HCT116 (cell line): ENCODE measurements at regions not wholly inside any gene's neighbourhood (a gene's known extent, or its start where the extent isn't known, plus 50 kb on each side); places are given as distances from the start of the nearest gene placed in this dataset.

Experiments
- ATAC-seq: fragments of 200-7000 bp; cut with Tn5 transposase; 2 replicates; pipeline ENCODE4 v1.9.1; 2020; ENCODE audit warnings: mild to moderate bottlenecking, moderate library complexity
- BruUV-seq: library from RNA; stranded (reverse); fragments of 400-500 nt; replicated peaks from 2 replicates; lab custom pipeline; 2021; lab: Mats Ljungman, UMichigan
- CTCF ChIA-PET: fragments of 300-600 bp; sonication (Branson Sonifier 250); formaldehyde crosslinking; loops from one replicate; lab custom pipeline; 2021; ENCODE audit warnings: antibody characterized with exemption; lab: Charles Lee
- POLR2A ChIA-PET: fragments of 300-600, 350-600 bp; sonication (Branson Sonifier 250); formaldehyde crosslinking; loops from one replicate; lab custom pipeline; 2021; ENCODE audit warnings: antibody characterized with exemption; lab: Charles Lee
- RAD21 ChIA-PET, 2 experiments: fragments of 300-600 bp; sonication (Branson Sonifier 250); formaldehyde crosslinking; loops; one replicate each; lab custom pipeline; 2023; ENCODE audit warnings: low total read pairs in 2 of 2; ENCODE audit not compliant: uncharacterized antibody in 2 of 2, unreplicated experiment in 2 of 2, low non-redundant PET in 1 of 2; lab: Charles Lee
- DNase-seq: peaks from one replicate; pipeline ENCODE4 v3.0.0-alpha.2; 2010; ENCODE audit warnings: low read depth, low spot score
- H2AFZ ChIP-seq: fragments of 200-600 bp; shearing (Covaris generic), sonication (generic); 2 replicates; pipeline ENCODE4 v1.6.1; 2017; ENCODE audit warnings: low read depth, mixed run types, mixed read lengths, antibody characterized with exemption, low read length; ENCODE audit not compliant: poor library complexity, severe bottlenecking
- H3K27ac ChIP-seq: 2 replicates; pipeline ENCODE4 v1.5.1; 2012; ENCODE audit warnings: low read depth, low read length
- H3K27me3 ChIP-seq: fragments of 200-600 bp; sonication (generic); 2 replicates; pipeline ENCODE4 v1.6.1; 2016; ENCODE audit warnings: mixed run types, low read length, mixed read lengths; ENCODE audit not compliant: insufficient read depth
- H3K36me3 ChIP-seq, 2 experiments: fragments of 200-500 bp in 1 of 2; fragments of 200-600 bp in 1 of 2; sonication (Bioruptor generic) in 1 of 2; sonication (generic) in 1 of 2; 2 replicates each; pipeline versions ENCODE4 v1.5.1 to v1.6.1; 2014 to 2016; ENCODE audit warnings: low read length in 2 of 2, inconsistent platforms in 1 of 2, mixed read lengths in 1 of 2, mixed run types in 1 of 2; ENCODE audit not compliant: insufficient read depth in 2 of 2, control insufficient read depth in 1 of 2
- H3K4me1 ChIP-seq, 2 experiments: fragments of 200-600 bp in 1 of 2; sonication (generic) in 1 of 2; 2 replicates each; pipeline versions ENCODE4 v1.5.1 to v1.6.1; 2012 to 2017; ENCODE audit warnings: low read length in 2 of 2, inconsistent platforms in 1 of 2, mild to moderate bottlenecking in 1 of 2, mixed read lengths in 1 of 2, mixed run types in 1 of 2, moderate library complexity in 1 of 2; ENCODE audit not compliant: insufficient read depth in 2 of 2, control insufficient read depth in 1 of 2
- H3K4me2 ChIP-seq: fragments of 200-600 bp; sonication (generic); 2 replicates; pipeline ENCODE4 v1.6.1; 2017; ENCODE audit warnings: mixed run types, low read length, mixed read lengths
- H3K4me3 ChIP-seq, 2 experiments: fragments of 200-600 bp in 1 of 2; sonication (generic) in 1 of 2; replicated peaks in 1 of 2; 2 replicates each; pipeline ENCODE4 v1.5.1; 2011 to 2016; ENCODE audit warnings: low read length in 2 of 2, control low read depth in 1 of 2, low read depth in 1 of 2, mild to moderate bottlenecking in 1 of 2, mixed read lengths in 1 of 2, mixed run types in 1 of 2
- H3K79me2 ChIP-seq: fragments of 200-600 bp; sonication (generic); 2 replicates; pipeline ENCODE4 v1.6.1; 2017; ENCODE audit warnings: mild to moderate bottlenecking, mixed run types, low read length, moderate library complexity, mixed read lengths; ENCODE audit not compliant: insufficient read depth
- H3K9ac ChIP-seq: fragments of 200-600 bp; sonication (generic); 2 replicates; pipeline ENCODE4 v1.6.1; 2016; ENCODE audit warnings: low read length, mixed read lengths
- H3K9me2 ChIP-seq: fragments of 200-600 bp; sonication (generic), shearing (Covaris generic); 2 replicates; pipeline ENCODE4 v1.6.1; 2017; ENCODE audit warnings: mixed run types, mild to moderate bottlenecking, moderate library complexity; ENCODE audit not compliant: insufficient read depth
- H3K9me3 ChIP-seq, 2 experiments: fragments of 200-500 bp in 1 of 2; fragments of 200-600 bp in 1 of 2; sonication (Bioruptor generic) in 1 of 2; sonication (generic) in 1 of 2; 2 replicates each; pipeline ENCODE4 v1.6.1; 2014 to 2017; ENCODE audit warnings: low read length in 2 of 2, mixed read lengths in 2 of 2, inconsistent platforms in 1 of 2, low read depth in 1 of 2, mild to moderate bottlenecking in 1 of 2, mixed run types in 1 of 2, moderate library complexity in 1 of 2; ENCODE audit not compliant: control insufficient read depth in 1 of 2, insufficient read depth in 1 of 2
- H4K20me1 ChIP-seq: fragments of 200-600 bp; sonication (generic), shearing (Covaris generic); 2 replicates; pipeline ENCODE4 v1.6.1; 2017; ENCODE audit warnings: mixed run types, mild to moderate bottlenecking, moderate library complexity; ENCODE audit not compliant: insufficient read depth
- CEBPB ChIP-seq: IDR thresholded peaks from 2 replicates; pipeline ENCODE4 v1.6.1; 2012; ENCODE audit warnings: low read depth
- EGR1 ChIP-seq: IDR thresholded peaks from 2 replicates; pipeline ENCODE4 v1.6.1; 2012; ENCODE audit warnings: low read depth
- EZH2 ChIP-seq: fragments of 200-600 bp; sonication (generic); IDR thresholded peaks from 2 replicates; pipeline ENCODE4 v1.6.1; 2017; ENCODE audit warnings: antibody characterized with exemption, mixed run types
- JUND ChIP-seq: IDR thresholded peaks from 2 replicates; pipeline ENCODE4 v1.6.1; 2012
- POLR2A ChIP-seq: IDR thresholded peaks from 2 replicates; pipeline ENCODE4 v1.7.0; 2011; ENCODE audit warnings: borderline replicate concordance; ENCODE audit not compliant: insufficient read depth, insufficient read length; ENCODE audit errors: extremely low read depth
- RAD21 ChIP-seq: IDR thresholded peaks from 2 replicates; pipeline ENCODE4 v1.6.1; 2012; ENCODE audit warnings: low read depth, mild to moderate bottlenecking
- SRF ChIP-seq: IDR thresholded peaks from 2 replicates; pipeline ENCODE4 v1.6.1; 2012; ENCODE audit warnings: low read depth
- TCF7L2 ChIP-seq: IDR thresholded peaks from 2 replicates; pipeline ENCODE4 v1.7.0; 2011; ENCODE audit warnings: borderline replicate concordance, inconsistent platforms; ENCODE audit not compliant: insufficient read depth, insufficient read length; ENCODE audit errors: extremely low read depth
- ZFX ChIP-seq: fragments of 450-650 bp; IDR thresholded peaks from 2 replicates; pipeline ENCODE4 v1.6.1; 2017
- ZNF274 ChIP-seq: fragments of 200-500 bp; sonication (Bioruptor generic); IDR thresholded peaks from 2 replicates; pipeline ENCODE4 v1.6.1; 2014; ENCODE audit warnings: mild to moderate bottlenecking, low read depth, low read length, inconsistent platforms
- intact Hi-C: fragments of 100-400 bp; cut with micrococcal nuclease; formaldehyde crosslinking; loops from 2 replicates; pipeline ENCODE4 v1.10.0; 2022
- TF ChIP-seq, protein P1 (sequence below), 3 experiments: fragments of 200-600 bp in 1 of 3; sonication (generic) in 1 of 3; IDR thresholded peaks in 2 of 3; conservative IDR thresholded peaks in 1 of 3; 2 replicates each; pipeline ENCODE4 v1.5.1; 2012 to 2017; ENCODE audit warnings: low read depth in 2 of 3, low read length in 2 of 3, antibody characterized with exemption in 1 of 3, borderline replicate concordance in 1 of 3, control low read depth in 1 of 3, mild to moderate bottlenecking in 1 of 3, mixed read lengths in 1 of 3, mixed run types in 1 of 3, moderate library complexity in 1 of 3; ENCODE audit not compliant: insufficient read depth in 1 of 3
- TF ChIP-seq, protein P2 (sequence below): IDR thresholded peaks from 2 replicates; pipeline ENCODE4 v1.6.1; 2011; ENCODE audit warnings: mild to moderate bottlenecking, low read length, moderate library complexity; ENCODE audit not compliant: insufficient replicate concordance; ENCODE audit errors: extremely low read depth

DNA sequence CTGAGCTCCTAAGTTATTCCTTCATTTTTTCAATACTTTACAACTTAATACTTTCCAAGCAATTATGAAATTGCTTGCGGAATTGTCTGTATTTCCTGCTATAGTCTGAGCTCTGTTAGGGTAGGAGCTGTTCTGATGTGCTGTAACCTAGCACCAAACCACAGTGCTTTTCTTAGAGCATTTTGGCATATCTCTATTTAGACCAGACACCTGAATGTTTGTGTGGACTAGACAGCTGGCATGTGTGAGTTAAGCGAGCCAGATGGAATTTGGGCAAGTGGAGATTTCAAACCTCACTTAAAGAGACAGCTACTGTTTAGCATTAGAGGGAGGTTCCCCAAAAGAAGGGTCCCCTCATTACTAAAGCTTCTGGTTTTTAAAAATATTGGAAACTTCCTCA, 106.1 kb downstream of the RWDD3 start:
- H3K4me1 ChIP-seq: no peaks in the 10 kb centered on the region
- ATAC-seq (no peak), DNase-seq (no peak)
- no peak for TF ChIP-seq JUND
- TF ChIP-seq, protein P1, sequence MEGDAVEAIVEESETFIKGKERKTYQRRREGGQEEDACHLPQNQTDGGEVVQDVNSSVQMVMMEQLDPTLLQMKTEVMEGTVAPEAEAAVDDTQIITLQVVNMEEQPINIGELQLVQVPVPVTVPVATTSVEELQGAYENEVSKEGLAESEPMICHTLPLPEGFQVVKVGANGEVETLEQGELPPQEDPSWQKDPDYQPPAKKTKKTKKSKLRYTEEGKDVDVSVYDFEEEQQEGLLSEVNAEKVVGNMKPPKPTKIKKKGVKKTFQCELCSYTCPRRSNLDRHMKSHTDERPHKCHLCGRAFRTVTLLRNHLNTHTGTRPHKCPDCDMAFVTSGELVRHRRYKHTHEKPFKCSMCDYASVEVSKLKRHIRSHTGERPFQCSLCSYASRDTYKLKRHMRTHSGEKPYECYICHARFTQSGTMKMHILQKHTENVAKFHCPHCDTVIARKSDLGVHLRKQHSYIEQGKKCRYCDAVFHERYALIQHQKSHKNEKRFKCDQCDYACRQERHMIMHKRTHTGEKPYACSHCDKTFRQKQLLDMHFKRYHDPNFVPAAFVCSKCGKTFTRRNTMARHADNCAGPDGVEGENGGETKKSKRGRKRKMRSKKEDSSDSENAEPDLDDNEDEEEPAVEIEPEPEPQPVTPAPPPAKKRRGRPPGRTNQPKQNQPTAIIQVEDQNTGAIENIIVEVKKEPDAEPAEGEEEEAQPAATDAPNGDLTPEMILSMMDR (IDR thresholded peaks at IDR 0.05 in 2 of 3, conservative IDR thresholded peaks at IDR 0.05 in 1 of 3; ENCODE audit: borderline replicate concordance in 1 of 3, insufficient read depth in 1 of 3, low read depth in 2 of 3, low read length in 2 of 3): no peak
- intact Hi-C loops: no loop called here
- H3K4me2 ChIP-seq: no peak overlapping the region
- no peak overlapping the region for H2AFZ ChIP-seq
- H3K27ac ChIP-seq: no peak overlapping the region
- ChIA-PET POLR2A (no interaction called here), CTCF (no interaction called here), RAD21 (no interaction called here)
- H4K20me1 ChIP-seq: no peaks in the 10 kb centered on the region
- H3K36me3 ChIP-seq: no peaks in the 10 kb centered on the region
- no peak overlapping the region for H3K4me3 ChIP-seq
- no TSS peak for BruUV-seq
- no peak overlapping the region for H3K9ac ChIP-seq
- no peaks in the 10 kb centered on the region for H3K79me2 ChIP-seq
- H3K9me3 ChIP-seq: no peaks in the 10 kb centered on the region
- no peaks in the 10 kb centered on the region; the same call in 1 of the 2 replicates for H3K27me3 ChIP-seq
- no peaks in the 10 kb centered on the region for H3K9me2 ChIP-seq

DNA sequence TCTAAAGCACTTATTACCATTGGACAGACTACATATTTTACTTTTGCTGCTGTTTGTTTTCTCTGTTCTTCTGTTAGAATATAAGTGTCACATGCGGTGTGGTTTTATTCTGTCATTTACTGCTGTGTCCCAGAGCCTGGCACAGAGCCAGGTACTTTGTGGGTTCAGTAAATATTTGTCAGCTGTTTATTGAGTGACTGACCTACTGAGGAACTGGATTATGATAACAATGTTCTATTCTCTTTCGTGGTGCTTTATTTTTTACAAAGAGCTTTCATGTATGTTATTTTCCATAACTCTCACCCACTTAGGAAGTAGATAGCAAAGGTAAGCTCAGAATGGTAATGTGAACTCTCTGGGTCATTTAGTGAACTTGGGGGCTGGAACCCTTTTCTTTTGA, 118.8 kb downstream of the RWDD3 start:
- Histone ChIP-seq H3K27me3 (peaks cover 25% of the 10 kb centered on the region), H3K27ac (no peak overlapping the region), H4K20me1 (no peaks in the 10 kb centered on the region), H3K36me3 (no peaks in the 10 kb centered on the region), H3K9ac (no peak overlapping the region), H3K4me1 (no peaks in the 10 kb centered on the region), H3K4me3 (no peak overlapping the region), H3K9me3 (no peaks in the 10 kb centered on the region), H3K9me2 (no peaks in the 10 kb centered on the region), H3K4me2 (no peak overlapping the region), H3K79me2 (no peaks in the 10 kb centered on the region), H2AFZ (no peak overlapping the region)
- DNase-seq: no peak
- intact Hi-C loops: no loop called here
- ChIA-PET CTCF (no interaction called here), POLR2A (no interaction called here), RAD21 (no interaction called here)
- ATAC-seq: no peak
- BruUV-seq: no TSS peak
- TF ChIP-seq ZFX (no peak), TCF7L2 (no peak), EGR1 (no peak), ZNF274 (no peak), CEBPB (no peak), RAD21 (no peak), EZH2 (no peak), POLR2A (no peak), SRF (no peak)
- TF ChIP-seq, protein P1 (IDR thresholded peaks at IDR 0.05 in 2 of 3, conservative IDR thresholded peaks at IDR 0.05 in 1 of 3; ENCODE audit: borderline replicate concordance in 1 of 3, insufficient read depth in 1 of 3, low read depth in 2 of 3, low read length in 2 of 3): no peak
- TF ChIP-seq, protein P2, sequence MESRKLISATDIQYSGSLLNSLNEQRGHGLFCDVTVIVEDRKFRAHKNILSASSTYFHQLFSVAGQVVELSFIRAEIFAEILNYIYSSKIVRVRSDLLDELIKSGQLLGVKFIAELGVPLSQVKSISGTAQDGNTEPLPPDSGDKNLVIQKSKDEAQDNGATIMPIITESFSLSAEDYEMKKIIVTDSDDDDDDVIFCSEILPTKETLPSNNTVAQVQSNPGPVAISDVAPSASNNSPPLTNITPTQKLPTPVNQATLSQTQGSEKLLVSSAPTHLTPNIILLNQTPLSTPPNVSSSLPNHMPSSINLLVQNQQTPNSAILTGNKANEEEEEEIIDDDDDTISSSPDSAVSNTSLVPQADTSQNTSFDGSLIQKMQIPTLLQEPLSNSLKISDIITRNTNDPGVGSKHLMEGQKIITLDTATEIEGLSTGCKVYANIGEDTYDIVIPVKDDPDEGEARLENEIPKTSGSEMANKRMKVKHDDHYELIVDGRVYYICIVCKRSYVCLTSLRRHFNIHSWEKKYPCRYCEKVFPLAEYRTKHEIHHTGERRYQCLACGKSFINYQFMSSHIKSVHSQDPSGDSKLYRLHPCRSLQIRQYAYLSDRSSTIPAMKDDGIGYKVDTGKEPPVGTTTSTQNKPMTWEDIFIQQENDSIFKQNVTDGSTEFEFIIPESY: no peak
